ENCODE measurements at regions not wholly inside any gene's neighbourhood (a gene's known extent, or its start where the extent isn't known, plus 50 kb on each side); places are given as distances from the start of the nearest gene placed in this dataset.

DNA sequence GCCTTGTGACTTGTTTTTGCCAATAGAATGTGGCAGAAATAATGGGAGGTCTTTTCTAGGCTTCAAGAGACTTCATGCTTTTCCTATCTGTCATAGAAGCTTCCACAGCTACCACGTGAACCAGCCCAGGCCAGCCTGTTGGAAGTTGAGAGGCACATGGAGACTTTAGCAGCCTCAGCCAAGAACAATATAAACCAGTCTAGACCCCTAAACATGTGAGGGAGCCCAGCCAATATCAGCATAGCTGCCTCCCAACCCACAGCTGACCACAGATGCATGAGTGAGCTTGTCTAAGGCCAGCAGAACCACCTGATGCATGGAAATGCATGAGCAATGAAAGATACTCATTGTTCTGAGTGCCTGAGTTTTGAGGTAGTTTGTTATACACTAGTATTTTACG is 540.7 kb upstream of the BTBD3 start:
- DNase-seq, result no peak

DNA sequence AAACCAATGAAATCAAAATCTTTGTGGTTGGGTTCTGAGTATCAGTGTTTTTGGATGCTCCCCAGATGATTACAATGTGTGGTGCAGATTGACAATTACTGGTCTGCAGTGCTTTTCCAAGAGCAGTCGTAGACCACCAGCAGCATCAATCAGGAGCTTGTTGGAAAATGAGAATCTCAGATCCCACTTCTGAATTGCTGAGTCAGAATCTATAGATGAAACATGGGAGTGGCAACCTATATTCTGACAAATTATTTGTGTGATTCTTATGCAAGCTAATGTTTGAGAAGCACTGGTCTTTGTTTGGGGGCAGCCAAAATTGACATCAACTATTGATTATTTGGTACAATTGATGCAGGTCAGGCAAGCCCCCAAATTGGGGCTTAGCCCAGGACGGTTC is 539.9 kb upstream of the BTBD3 start:
- no peak for DNase-seq

DNA sequence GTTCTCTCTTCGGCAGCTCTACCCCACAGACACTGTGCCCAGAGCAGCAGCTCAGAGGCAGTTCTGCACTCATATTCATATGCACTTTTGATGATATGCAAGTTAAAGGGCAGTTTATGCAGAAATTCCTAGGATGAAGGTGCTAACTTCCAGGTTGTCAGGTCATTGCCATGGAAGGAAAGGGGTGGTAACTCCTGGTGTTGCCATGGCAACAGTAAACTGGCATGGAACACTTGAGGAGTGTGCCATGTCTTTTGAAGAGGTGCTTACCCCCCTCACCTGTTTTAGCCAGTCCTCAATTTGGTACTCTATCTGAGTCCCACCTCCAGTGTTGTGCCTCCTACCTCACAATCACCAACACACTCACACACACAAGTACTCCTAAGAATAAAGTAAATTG is 539.4 kb upstream of the BTBD3 start:
- DNase-seq, result no peak

DNA sequence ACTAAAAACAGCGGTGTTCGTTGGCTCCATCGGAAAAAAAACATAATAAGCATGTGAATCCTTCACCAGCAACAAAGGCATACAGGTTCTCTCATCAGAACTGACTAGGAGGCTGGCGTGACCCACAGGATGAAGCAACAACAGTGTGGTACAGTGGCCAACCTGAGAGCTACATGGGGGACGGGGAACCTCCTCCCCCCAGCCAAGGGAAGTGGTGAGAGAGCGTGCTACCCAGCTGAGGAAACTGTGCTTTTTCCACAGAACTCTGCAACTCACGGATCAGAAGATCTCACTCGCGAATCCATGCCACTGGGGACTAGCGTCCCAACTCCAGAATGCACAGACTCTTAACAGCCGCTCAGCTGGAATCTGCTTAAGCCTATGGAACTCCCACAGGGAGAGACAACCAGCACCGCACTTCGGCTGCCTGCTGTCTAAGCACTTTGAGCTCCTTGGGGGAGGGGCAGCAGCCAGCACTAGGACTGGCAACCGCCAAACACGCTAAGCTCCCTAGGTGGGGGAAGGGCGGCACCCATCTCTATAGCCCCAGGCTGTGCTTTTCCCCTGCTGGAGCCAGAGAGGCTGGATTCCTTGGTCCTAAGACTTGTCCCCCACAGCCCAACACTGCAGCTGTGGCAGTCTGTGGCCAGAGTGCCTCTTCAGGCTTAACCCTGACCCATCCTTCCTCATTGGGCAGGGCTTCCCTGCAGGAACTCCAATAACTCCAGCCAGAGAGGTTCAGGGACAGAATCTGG is 538.3 kb upstream of the BTBD3 start:
- no peak for DNase-seq

DNA sequence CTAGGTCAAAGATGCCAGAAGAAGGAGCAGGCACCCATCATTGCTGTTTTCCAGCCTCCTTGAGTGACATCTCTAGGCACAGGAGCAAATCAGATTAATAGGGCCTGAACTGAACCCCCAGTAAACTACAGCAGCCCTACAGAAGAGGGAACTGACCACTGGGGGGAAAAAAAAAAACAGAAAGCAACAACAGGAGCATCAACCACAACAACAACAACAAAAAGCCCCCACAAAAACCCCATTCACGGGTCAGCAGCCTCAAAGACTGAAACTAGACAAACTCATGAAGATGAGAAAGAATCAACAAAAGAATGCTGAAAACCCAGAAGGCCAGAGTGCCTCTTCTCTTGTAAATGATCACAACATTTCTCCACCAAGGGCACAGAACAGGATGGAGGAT is 537.4 kb upstream of the BTBD3 start:
- DNase-seq, result no peak

DNA sequence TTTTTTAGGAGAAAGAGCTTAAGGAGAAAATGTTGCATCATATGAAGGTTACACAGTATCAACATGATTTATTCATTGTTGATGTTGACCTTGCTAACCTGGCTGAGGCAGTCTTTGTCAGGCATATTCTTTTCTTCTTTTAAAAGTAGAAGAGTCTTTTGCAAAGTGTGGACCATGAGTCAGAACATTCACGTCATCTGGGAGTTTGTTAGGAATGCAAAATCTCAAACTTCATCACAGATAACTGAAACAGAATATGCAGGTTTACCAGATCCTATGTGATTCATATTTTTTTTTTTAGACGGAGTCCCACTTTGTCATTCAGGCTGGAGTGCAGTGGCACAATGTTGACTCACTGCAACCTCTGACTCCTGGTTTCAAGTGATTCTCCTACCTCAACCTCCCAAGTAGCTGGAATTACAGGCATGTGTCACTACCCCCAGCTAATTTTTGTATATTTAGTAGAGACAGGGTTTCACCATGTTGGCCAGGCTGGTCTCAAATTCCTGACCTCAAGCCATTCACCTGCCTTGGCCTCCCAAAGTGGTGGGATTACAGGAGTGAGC is 530.4 kb upstream of the BTBD3 start:
- no peak for DNase-seq

DNA sequence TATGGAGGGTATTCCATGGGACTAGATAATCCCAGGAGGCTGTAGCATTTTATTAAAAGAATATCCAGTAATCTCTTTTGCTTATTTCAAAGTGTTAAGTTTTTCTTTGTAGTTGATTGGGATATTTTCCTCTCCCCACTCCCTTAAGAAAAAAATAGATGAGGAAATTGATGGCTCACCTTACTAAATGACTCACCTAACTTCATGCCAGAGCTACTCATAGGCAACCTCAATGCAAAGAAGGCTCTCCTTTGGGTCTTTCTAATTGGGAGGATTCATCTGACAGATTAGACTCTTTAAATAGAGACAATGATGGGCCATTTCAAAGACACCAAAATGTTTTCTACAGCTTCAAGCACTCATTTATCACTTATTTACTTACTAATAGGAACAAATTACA is 528.5 kb upstream of the BTBD3 start:
- no peak for DNase-seq

DNA sequence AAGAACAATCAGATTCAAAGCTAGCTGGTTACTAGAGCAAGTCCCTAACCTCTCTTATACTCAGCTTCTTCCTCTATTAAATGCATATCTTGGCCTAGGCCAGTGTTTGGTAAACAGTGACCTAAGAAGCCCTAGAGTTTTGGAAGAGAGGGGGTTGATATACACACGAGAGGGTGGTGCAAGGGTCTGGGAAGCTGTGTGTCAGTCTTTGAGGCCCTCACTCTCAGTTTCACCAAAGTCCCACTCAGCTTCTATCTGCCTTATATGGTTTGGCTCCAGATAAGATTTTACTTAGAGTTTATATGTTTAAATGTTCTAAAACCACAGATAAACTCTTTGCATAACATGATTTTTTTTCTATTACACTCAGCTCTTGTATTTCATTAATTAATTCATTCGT is 526.1 kb upstream of the BTBD3 start:
- DNase-seq, result no peak

DNA sequence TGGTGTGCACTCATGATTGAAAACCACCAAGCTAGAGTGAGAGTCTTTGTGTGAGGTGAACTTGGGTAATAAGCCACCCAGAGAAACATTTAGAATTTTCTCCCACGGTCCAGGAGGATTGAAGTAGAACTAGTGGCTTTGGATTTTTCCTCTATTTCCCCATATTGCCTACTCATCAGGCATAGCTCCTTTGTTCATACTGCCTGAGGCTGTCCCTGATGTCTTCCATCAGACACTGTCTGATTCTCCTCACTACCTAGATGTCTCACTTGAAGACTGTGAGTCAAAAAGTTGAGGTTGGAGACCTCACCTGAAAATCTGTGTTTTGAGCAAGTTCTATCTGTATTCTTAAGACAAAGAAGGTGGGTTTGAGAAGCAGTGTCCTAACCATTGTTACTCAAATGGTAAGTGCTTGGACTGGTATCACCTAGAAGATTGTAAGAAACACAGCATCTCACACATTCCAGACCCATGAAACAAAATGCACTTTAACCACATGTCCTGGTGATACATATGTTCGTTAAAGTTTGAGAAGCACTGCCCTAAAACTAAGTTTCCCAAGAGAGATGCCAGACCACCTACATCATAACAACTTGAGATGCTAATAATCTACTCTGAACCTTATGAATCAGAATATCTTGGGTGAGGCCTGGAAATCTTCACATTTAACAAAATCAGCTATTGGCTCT is 523.4 kb upstream of the BTBD3 start:
- DNase-seq, result no peak

DNA sequence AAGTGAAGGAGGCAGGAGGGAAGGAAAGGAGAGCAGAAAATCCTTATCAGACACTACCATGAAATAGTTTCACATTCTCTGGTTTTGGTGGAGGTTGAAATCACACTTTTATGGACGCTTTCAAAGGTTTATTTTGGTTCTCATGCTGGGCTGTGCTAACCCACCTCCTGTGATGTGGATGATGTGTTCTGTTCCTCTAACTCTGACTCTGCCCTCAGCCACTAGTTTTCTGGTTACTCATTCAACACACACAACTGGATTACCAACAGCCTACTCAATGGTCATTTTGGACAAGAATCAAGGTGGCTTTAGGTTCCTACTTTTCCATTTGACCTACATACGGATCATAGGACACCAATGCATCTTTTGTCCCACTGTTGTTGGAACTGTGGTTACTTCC is 522.1 kb upstream of the BTBD3 start:
- DNase-seq, result no peak

DNA sequence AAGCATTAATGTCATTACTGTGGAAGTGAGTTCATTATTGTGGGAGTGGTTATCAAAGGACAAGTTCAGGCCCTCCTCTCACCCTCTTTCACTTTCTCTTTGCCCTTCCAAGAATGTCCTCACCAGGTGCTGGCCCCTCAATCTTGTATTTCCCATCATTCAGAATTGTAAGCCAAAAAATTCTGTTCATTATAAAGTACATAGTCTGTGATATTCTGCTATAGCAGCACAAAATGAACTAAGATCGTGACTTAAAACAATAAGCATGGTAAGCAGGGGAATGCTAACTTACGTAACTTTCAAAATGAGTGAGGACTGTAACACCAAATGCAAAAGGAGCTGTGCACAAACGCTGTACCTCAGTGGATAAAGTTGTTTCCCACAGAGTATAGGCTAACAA is 515.7 kb upstream of the BTBD3 start:
- no peak for DNase-seq

DNA sequence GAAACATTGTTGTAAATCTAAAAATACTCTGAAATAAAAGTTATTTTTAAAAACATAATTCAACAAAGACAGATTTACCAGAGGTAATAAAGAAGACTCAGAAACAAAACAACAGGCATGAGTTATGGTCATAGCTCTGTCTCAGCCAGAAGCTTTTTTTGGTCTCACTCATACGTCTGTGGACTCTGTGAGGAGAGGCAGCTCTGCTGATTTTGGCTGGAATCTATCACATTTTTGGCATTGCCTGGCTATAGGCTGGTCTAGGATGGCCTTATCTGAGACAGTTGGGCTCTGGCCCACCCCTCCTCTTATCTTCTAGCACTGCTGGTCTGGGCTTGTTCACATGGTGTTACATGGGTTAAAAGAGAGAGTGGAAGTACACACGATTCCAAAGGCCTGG is 514.0 kb upstream of the BTBD3 start:
- DNase-seq, result peak; percentile 73

DNA sequence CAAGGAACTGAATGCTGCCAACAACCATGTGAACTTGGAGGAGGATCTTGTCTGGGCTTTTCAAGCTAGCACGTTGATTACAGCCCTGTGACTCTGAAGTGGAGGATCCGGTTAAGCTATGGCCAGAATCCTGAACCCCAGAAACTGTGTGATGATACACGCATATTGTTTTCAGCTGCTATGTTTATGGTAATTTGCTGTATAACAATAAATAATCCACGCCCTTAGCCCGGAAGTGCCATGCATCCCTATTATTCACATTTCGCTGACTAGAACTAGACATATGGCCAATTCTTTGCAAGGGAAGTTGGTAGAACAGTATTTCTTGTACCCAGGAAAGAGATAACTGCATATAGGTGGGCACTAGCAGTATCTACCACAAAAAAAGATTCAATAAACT is 510.8 kb upstream of the BTBD3 start:
- no peak for DNase-seq

DNA sequence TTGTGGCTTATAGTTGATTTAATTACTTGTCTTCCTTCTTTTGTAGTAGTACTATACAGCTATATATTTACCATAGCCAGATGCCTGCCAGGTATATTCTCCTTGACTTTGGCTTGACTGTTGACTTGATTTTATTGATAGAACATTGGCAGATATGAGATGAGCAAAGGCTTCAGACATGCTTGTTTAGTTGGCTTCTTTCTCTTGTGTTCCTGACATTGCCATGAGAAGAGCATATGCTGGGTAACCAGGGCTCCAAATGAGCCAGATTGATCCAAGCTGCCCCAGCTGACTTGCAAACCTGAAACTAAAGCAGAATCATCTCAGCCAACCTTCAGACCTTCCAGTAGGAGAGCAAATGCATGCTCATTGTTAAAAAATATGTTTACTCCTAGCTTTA is 508.1 kb upstream of the BTBD3 start:
- no peak for DNase-seq

DNA sequence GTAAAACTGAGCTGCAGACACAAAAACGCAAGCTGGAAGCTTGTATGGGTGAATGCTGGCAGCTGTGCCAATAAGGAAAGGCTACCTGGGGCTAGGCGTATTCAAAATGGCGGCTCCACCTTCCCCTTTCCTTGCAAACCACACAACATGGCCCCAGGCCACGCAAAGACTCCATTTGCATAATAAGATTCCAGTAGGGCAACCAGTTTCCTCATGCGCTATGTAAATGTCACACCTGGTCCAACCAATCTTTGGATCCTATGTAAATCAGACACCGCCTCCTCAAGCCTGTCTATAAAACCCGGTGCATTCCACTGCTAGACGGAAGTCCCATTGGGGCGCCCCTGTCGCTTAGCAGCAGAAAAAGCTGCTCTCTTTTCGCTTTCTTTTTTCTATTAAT is 505.9 kb upstream of the BTBD3 start:
- DNase-seq, result no peak

DNA sequence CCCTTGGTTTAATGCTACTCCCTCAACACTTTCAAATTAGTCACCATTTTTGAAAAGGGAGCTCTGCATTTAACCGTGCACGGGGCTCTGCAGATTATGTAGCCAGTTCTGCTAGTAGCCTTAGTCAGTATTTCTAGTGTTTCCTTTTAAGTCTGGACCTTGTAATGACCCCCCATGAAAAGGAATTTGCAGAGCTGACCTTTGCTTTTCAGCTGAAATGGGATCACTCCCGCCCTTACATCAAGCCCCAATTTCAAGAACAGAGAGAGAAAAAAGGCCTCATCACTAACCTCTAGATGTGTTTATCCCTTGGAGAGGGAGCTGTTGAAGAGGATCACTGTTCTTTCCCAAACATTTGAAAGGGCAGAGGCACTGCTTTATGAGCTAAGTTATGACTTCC is 490.7 kb upstream of the BTBD3 start:
- no peak for DNase-seq

DNA sequence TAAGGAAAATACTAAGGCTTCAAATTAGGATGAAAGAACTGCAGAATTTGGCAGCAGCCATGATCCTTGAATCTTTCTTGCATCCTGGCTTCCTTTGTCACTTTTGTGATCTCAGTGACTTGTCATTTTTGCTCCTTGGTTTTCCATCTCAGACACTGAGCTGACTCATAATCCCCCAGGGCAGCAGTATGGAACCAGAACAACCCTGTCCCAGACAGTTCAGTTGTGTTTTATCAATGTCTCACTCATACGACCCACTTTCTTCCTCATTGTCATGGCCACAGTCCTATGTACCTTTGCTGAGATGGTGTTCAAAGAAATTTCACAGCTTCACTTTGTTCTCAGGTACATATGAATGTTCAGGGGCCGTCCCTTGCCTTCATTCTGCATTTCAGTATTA is 488.5 kb upstream of the BTBD3 start:
- no peak for DNase-seq

DNA sequence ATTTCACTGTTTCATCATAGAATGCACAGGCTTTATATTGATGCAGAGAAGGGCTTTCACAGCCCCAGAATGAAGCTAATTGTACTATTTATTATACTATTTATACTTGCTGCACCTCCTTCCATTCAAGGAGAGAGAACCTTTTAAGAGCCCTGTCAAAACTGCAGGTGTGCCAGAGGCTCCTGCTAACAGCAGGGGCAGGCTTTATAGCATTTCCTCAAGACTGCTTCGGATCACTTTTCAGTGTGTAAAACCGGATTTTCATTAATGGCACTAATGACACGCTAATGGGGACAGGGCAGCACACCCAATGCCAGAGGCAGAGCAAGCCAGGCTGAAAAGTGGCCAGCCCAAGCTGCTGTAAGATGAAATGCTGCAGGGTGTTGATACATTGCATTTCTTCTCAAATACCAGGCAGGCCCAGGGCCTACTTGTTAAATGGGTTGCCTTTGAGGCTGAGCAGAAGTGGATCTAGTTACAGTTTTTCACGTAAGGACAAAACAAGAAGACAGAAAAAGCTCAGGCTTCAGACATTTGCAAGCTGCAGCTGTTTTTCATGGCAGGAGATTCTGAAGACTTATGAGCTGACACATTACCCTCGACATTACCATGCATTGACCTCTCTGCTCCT is 487.7 kb upstream of the BTBD3 start:
- DNase-seq, result no peak

DNA sequence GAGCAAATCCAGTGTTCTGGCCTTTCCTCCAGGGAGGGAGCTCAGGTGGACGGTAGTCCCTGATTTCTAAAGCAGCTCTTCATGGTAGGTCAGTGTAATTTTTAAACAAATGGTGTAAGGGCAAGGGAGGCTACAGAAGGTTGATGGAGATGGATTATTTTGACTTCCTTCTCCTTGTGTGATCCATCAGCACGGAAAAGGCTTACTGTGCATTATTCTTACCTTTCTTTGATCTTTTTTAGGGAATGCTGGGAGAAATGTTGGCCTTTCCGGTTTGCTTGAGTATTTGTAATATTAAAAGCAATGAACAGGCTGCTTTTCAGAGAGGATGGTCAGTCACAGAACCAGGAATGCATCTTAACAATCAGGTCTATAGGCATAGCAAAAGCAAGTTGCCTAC is 487.0 kb upstream of the BTBD3 start:
- DNase-seq, result no peak

DNA sequence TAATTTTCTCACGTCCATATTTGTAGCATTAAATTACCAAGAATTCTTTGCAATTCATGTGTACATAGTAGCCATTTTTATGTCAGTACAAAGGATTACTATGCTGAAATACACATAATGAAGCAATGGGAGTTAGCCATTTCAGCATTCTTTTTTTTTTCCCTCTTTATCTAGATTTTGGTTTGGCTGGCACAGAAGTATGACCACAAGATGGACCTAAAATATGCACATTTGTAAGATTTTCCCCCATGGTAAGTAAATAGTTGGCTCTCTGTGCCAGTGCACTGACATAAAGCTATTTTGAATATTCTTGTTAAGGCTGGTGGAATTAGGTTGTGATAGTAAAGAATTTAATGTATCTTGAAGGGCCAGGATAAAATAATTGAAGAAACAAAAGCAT is 486.1 kb upstream of the BTBD3 start:
- DNase-seq, result peak; percentile 16

DNA sequence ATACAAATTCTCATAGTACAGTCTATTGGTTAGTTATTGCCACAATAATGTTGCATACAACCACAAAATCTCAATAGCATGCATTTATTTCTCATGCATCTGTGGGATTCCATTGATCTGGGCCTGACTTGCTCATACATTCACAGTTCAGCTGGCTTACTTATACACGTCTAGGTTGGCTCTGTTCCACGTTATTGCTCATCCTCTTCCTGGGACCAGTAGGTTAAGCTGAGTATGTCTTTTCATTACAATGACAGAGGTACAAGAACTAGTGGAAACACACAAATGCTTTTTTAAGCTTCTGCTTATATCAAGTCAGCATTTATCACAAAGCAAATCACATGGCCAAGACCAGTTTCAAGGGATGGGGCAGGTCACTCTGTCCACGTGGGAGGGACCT is 485.3 kb upstream of the BTBD3 start:
- no peak for DNase-seq

DNA sequence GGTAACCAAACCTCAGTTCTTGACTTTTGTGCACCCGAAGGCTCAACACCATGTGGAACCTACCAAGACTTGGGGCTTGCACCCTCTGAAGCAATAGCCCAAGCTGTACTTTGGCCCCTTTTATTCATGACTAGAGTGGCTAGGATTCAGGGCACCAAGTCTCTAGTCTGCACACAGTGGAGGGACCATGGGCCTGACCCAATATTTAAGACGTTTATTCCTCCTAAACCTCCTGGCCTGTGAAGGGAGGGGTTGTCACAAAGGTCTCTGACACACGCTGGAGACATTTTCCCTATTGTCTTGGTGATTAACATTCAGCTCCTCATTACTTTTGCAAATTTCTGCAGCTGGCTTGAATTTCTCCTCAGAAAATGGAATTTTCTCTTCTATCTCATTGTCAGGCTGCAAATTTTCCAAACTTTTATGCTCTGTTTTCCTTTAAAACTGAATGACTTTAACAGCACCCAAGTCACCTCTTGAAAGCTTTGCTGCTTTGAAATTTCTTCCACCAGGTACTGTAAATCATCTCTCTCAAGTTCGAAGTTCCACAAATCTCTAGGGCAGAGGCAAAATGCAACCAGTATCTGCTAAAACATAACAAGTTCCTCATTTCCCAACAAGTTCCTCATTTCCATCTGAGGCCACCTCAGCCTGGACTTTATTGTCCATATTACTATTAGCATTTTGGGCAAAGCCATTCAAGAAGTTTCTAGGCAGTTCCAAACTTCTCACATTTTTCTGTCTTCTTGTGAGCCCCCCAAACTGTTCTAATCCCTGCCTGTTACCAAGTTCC is 481.4 kb upstream of the BTBD3 start:
- peak; percentile 32 for DNase-seq

DNA sequence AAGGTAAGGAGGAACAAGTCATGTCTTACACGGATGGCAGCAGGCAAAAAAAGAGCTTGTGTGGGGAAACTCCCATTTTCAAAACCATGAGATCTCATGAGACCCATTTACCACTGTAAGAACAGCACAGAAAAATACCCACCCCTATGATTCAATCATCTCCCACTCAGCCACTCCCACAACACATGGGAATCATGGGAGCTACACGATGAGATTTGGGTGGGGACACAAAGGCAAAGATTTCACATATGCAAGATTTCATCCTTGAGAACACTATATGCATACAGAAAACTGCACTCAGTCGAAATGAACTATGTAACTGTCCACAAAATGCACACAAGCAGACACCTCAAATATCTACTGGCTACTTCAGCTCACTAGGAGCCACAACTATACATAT is 480.6 kb upstream of the BTBD3 start:
- no peak for DNase-seq
